Retina (tissue), 1 donor: ENCODE measurements at regions not wholly inside any gene's neighbourhood (a gene's known extent, or its start where the extent isn't known, plus 50 kb on each side); places are given as distances from the start of the nearest gene placed in this dataset.
A peak's percentile ranks its signal among the peaks of the same experiment; 100 is the strongest.
"Not testable (repeated sequence)": the region's sequence is repeated elsewhere in the genome, so short reads cannot be mapped to it uniquely, and the experiment has no call there.

ENCODE experiments used
- DNase-seq: peaks from one replicate; pipeline ENCODE4 v3.0.0-alpha.2; 2016

DNA sequence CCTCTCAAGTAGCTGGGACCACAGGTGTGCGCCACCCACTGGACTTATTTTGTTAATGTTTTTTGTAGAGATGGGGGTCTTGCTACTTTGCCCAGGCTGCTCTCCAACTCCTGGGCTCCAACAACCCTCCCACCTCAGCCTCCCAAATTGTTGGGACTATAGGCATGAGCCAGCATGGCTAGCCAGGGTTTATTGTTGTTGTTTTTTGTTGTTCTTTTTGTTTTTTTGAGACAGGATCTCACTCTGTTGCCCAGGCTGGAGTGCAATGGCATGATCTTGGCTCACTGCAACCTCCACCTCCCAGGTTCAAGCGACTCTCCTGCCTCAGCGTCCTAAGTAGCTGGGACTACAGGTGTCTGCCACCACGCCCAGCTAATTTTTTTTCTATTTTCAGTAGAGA lies 142.2 kb downstream of the CRLF3 start:
- DNase-seq, result not testable (repeated sequence)

- DNase-seq, result not testable (repeated sequence)
These were observed 143.8 kb downstream of the CRLF3 start for GRCh38 chr17:30680681-30681080.

DNA sequence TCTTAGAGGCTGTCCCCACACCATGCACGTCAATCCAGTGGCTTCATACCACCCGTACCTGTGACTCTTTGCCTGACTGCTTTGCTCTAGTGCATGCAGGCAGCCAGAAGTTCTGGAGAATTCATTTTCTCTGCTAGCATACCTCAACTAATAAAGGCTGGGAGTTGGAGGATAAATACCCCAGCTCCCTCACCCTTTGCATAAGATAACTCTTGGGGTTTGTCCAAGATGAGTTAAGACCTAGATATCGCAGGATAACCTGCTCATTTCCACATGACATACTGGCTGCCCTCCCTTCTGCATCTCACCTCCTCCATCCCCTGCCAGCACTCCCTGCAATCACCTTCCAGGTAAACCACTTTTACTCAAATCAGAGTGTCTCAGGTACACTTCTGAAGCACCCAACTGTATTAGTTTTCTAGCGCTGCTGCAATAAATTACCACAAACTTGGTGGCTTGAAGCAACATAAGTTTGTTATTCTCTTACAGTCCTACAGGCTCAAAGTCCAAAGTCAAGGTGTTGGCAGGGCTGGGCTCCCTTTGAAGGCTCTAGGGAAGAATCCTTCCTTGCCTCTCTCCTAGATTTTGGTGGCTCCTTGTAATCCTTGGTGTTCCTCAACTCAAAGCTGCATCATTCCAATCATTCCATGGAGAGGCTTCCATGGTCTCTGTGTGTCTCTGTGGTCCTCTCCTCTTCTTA lies 146.8 kb downstream of the CRLF3 start:
- no peak for DNase-seq

DNA sequence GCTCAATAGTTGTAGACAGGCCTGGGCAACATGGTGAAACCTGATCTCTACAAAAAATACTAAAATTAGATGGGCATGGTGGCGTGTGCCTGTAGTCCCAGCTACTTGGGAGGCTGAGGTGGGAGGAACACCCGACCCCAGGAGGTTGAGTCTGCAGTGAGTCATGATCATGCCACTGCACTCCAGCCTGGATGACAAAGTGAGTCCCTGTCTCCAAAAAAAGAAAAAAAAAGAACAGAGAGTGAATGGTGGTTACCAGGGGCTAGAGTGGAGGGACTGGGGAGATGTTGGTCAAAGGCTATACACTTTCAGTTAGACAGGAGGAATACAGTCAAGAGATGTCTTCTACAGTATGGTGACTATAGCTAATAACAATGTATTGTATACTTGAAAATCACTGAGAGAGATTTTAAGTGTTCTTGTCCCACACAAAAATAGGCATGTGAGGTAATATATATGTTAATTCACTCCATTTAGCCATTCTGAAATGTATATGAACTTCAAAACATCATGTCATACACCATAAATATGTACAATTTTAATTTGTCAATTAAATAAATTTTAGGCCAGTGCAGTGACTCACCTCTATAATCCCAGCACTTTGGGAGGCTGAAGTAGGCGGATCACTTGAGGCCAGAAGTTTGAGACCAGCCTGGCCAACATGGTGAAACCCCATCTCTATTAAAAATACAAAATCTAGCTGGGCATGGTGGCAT lies 148.6 kb downstream of the CRLF3 start:
- not testable (repeated sequence) for DNase-seq

DNA sequence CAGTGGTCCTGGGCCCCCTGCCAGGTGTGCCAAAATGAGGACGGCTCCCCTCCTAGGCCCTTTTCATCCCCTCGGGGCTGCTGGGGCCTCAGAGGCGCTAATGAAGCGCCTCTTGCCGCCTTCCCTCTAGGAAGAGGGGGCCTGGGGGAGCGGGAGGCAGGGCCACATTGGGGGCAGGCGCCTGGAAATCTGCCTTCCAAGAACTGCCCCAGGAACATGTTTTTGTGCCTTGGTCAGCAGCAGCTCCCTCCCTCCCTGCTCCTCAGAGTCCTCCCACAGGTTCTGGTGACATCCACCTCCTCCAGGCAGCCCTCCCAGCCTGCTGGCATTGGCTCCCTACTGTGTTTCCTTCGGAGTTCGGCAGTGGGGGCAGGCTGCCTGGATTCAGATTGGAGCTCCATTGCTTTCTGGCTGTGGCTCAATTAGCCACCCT lies 155.3 kb downstream of the CRLF3 start:
- DNase-seq, result peak; percentile 26

- DNase-seq, result peak; percentile 65
These were observed 155.9 kb downstream of the CRLF3 start for GRCh38 chr17:30668360-30669181.

DNA sequence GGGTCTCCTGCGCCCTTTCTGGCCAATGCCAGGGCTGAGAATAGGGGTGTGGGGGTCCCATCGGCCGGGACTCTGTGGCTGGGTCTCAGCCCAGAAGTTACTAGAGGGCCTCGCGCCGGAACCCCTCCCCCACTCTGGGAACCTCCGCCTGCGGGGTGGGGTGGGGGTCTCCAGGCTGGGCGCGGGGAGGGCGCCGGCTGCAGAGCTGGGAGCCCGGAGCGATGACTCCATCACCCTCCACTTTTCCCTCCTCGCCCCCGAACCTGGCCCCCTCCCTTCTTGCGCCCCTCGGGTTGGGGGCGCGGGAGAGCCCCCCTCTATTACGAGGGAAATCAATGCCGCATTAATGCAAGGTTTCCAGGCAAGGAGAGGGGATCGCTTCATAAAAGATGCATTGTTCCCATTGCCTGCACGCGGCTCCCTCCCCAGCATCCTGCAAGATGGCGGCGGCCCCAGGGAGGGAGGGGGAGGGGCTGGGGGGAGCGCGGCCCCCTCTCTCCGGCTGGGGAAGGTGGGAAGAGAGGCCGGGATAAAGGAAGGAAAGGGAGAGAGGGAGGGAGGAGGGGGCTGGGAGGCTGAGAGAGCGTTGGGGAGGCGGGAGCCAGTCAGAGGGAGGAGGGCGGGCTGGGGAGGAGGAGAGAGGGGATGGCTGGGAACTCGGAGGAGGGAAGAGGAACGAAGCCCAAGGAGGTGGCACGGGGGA lies 156.7 kb downstream of the CRLF3 start:
- DNase-seq, result peak; percentile 58

DNA sequence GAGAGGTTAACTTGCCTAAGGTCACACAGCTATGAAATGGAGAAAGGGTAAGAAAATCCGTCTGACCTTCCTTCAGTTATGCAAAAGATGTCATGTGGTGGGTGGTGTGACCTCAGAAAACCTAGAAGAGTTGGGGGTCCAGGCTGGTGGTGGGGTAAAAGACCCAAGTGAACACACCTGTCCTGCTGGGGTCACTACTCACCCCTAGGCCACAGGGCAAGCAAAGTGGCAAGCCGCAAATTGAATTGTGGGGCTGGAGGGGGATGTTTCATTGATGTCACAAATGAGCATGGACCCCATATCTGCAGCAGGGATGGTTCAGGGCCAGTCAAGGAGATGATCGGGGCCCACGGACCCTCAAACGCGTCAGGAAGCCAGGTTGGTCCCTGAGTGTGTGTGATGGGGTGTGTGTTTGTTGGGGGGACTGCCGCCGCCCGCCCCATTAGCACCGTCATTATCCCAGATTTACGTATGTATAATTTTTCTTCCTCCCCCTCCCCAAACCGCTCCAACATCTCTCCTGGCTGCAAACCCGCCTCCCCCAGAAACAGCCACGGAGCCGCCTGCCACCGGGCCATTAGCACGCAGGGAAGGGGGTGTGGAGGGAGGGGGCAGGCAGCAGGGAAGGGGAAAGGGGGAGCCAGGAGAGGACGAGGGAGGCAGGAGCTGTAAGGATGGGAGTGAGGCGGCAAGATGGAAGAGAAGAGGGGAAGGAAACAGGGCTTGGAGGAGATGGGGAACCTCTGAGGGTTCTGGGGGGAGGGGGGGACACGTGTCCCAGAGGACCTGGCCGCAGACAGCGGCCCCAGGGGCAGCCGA lies 157.4 kb downstream of the CRLF3 start:
- DNase-seq, result peak; percentile 36

DNA sequence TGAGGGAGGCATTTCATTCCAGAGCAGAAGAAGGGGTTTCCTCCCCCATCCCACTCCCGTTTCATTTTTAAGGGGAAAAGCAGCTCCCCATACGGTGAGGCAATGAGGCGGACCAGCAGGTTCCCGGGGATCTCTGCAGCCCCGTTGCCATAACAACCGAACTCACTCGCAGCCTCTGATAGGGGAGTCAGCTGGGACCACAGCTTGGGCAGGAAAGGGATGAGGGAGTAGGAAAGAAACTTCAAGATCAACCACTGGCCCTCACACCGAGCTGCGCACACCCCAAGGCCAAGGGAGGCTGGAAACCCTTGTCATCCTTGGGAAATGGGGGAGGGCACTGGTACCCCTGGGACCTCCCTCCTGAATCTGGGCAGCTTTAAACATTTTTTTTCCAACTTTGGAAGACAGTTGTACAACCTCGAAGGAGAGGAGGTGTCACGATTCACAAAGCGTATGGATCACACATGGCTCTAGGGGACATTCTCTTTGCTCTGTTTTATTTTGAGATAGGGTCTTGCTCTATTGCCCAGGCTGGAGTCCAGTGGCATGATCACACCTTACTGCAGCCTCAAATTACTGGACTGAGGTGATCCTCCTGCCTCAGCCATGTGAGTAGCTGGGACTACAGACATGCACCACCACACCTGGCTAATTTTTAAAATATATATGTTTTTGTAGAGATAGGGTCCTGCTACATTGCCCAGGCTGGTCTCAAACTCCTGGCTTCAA lies 160.6 kb downstream of the CRLF3 start:
- DNase-seq, result peak; percentile 35

DNA sequence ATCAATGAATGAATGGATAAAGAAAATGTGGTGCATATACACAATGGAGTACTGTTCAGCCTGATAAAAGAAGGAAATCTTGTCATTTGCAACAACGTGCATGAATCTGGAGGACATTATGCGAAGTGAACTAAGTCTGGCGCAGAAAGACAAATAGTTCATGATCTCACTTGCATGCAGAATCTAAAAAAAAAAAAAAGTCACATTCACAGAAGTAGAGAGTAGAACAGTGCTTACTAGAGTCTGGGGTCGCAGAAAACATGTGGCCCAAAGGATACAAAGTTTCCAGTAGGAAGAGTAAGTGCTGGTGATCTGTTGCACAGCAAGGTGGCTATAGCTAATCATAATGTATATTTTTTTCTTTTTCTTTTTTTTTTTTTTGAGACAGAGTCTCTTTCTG lies 167.3 kb downstream of the CRLF3 start:
- DNase-seq, result not testable (repeated sequence)

- not testable (repeated sequence) for DNase-seq
These were observed 171.5 kb downstream of the CRLF3 start for GRCh38 chr17:30653038-30653437.

DNA sequence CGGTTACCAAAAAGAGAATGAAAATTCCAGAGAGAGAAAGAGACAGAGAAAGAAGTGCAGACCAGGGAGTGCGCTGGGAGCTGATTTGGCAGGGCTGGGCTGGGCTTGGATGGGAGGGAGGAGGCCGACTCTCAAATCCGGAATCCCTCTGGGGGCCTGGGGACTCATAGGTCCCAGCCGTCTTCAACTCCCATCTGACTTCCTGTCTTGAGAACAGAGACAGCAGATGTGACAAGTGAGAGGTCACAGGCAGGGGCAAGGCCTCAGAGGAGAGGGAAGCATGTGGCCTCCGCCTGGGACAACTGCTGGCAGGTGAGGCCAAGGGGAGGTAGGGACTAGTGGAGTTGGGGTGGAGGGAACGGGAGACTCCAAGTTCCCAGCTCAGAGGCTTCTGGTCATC lies 172.9 kb downstream of the GOSR1 start:
- not testable (repeated sequence) for DNase-seq

GRCh38 chr17:30648015-30648620 lies 170.9 kb downstream of the GOSR1 start:
- DNase-seq, result not testable (repeated sequence)

DNA sequence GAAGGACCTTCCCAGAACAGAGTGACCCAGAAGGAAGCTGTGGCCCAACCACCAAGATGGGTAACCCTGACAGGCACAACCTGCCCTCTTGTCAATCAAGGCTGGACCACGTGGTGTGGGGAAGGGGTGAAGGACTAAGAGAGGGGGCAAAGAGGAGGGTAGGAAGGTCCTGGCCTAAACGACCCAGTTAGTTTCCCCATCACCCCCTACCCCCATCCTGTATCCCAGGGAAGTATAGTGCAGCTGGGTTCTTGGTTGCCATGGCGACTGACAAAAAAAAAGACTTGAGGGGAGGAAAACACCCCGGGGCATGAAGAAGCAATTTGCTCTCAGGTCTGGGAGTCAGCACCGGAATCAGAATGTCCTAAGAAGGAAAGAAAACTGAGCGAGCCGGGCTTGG lies 168.7 kb downstream of the GOSR1 start:
- DNase-seq, result peak; percentile 12

DNA sequence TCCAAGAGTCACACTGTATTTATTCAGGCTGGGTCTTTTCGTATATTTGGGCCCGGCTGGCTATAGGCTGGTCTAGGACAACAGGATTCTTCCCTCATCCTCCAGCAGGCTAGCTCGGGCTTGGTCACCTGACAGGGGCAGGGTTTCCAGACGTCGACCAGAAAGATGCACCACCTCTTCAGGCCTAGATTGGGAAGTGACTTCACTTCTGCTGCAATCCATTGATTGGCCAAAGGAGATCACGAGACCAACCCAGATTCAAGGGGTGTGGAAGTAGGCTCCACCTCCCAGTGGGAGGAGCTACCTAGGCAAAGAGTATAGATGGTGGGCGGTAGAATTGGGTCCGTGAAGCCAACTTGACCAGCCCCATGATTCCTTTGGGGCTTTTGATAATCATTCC lies 167.5 kb downstream of the GOSR1 start:
- not testable (repeated sequence) for DNase-seq

GRCh38 chr17:30644287-30644686 lies 167.1 kb downstream of the GOSR1 start:
- DNase-seq, result not testable (repeated sequence)

- not testable (repeated sequence) for DNase-seq
These were observed 164.2 kb downstream of the GOSR1 start for GRCh38 chr17:30641428-30641827.

DNA sequence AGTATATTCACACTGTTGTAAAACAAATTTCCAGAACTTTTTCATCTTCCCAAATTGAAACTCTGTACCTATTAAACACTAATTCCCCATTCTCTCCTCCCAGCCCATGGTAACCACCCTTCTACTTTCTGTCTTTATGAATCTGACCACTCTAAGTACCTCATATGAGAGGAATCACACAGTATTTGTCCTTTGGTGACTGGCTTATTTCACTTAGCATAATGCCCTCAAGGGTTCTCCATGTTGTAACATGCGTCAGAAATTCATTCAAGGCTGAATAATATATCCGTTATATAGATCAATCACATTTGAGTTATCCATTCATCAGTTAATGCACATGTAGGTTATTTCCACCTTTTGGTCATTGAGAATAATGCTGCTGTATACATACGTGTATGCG lies 162.2 kb downstream of the GOSR1 start:
- not testable (repeated sequence) for DNase-seq

- DNase-seq, result not testable (repeated sequence)
These were observed 161.8 kb downstream of the GOSR1 start for GRCh38 chr17:30638968-30639367.

DNA sequence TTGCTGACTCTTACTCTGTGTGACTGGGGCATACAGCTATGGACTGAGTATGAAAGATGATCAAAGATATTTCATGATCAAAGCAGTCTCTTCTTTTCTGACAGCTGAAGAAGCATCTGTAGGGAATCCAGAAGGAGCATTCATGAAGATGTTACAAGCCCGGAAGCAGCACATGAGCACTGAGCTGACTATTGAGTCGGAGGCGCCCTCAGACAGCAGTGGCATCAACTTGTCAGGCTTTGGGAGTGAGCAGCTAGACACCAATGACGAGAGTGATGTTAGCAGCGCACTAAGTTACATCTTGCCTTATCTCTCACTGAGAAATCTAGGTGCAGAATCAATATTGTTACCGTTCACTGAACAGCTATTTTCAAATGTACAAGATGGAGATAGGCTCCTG lies 154.4 kb downstream of the GOSR1 start:
- not testable (repeated sequence) for DNase-seq

DNA sequence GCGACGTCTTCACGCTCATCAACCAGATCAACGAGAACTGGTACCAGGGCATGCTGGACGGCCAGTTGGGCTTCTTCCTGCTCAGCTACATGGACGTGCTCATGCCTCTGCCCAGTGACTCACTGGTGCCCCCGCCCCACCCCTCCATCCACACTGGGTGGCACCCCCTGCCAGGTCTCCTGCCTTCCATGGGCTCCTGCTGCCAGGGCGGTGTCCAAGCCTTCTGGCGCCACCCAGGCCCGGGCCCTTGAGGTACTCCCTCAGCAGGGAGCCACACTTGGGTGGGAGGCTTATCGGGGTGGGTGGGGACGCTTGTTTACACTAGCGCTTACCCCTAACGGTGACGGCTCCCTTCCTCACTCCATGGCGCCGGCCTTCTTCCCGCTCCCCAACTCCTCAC lies 148.2 kb downstream of the GOSR1 start:
- DNase-seq, result not testable (repeated sequence)
